GM19240 (cell line): ENCODE measurements at regions not wholly inside any gene's neighbourhood (a gene's known extent, or its start where the extent isn't known, plus 50 kb on each side); places are given as distances from the start of the nearest gene placed in this dataset.

Experiments used
- DNase-seq: peaks from one replicate; pipeline ENCODE4 v3.0.0; 2011; ENCODE audit warnings: low spot score; ENCODE audit not compliant: insufficient read length

DNA sequence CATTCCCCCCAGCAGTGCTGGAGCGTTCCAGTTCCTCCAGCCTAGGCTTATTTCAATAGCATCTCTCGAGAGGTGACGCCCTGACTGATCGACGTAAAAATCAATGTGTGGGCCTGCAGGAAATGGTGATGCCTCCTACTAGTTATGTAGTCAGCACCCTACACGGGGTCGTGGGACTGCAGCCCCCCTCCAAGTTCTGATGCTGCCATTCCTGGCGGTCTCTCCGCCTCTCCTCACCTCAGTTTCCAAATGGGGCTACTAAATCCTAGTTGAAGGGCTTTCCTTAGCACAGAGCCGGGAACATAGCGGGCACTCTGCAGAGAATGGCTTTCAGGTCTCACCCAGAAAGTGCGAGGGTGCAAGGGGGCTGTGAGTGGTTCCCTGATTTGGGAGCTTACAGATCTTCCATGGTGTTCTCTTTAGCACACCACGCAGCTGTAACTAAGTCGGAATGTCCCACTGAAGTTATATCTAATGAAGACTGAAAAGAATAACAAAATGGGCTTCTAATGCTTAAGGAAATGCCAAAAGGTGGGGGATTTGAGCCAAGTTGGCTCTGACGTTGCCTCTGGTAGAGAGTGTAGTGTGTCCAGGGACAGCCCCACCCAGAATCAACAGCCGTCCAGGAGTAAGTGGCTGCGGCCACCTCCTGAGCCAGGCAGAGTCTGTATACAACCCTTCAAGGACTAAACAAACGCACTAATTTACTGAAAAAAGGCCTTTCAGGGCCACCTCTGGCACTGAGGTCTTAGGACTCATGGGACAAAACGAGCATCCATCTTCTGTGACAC lies 299.7 kb upstream of the FOXF1 start:
- no peak for DNase-seq

DNA sequence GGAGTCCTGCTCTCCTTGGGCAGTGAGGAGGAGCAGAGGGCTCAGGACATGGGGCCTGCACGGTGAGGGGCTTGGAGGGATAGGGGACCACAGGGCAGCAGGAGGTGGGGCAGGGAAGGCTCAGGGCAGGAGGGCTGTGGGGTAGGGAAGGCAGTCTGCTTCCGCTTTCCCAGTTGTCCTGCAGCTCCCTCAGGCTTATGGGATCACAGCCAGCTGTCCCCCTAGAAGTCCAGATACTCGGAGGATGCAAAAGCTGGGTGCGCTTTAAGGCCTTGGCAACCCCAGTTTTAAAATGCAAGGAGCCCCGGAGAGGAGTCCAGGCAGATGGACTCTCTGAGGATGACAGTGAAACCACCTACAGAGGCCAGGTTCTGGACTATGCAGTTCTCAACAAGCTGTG lies 299.1 kb upstream of the FOXF1 start:
- no peak for DNase-seq

DNA sequence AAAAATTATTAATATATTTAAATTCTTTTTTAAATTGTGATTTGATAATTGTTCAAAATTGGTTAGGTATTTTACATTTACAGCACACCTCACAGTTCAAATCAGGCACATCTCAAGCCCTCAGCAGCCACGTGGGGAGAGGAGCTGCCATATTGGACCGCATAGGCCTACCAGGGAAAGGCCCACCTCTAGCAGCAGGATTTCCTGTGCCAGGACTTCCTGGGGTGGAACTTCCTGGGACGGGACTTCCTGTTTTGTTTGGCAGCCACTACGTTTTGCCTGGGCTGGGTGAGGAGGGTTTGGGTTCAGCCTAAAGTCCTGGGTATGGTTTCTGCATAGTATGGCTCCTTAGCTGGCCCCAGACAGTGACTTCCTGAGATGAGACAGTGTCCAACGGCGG lies 298.5 kb upstream of the FOXF1 start:
- DNase-seq, result no peak

DNA sequence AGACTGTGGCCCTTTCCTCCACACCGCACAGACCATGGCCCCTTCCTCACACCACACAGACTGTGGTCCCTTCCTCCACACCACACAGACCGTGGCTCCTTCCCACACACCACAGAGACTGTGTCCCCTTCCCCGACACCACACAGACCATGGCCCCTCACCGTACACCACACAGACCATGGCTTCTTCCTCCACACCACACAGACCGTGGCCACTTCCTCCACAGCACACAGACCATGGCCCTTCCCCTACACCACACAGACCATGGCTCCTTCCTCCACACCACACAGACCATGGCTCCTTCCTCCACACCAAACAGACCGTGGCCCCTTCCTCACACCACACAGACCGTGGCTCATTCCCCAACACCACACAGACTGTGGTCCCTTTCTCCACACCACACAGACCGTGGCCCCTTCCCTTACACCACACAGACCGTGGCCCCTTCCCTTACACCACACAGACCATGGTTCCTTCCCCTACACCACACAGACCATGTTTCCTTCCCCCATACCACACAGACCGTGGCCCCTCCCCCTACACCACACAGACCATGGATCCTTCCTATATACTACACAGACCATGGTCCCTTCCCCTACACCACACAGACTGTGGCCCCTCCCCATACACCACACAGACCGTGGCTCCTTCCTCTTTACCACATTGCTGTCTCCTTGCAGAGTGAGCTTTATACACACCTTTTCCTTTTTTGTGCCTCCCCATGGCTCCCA lies 297.5 kb upstream of the FOXF1 start:
- DNase-seq, result no peak

DNA sequence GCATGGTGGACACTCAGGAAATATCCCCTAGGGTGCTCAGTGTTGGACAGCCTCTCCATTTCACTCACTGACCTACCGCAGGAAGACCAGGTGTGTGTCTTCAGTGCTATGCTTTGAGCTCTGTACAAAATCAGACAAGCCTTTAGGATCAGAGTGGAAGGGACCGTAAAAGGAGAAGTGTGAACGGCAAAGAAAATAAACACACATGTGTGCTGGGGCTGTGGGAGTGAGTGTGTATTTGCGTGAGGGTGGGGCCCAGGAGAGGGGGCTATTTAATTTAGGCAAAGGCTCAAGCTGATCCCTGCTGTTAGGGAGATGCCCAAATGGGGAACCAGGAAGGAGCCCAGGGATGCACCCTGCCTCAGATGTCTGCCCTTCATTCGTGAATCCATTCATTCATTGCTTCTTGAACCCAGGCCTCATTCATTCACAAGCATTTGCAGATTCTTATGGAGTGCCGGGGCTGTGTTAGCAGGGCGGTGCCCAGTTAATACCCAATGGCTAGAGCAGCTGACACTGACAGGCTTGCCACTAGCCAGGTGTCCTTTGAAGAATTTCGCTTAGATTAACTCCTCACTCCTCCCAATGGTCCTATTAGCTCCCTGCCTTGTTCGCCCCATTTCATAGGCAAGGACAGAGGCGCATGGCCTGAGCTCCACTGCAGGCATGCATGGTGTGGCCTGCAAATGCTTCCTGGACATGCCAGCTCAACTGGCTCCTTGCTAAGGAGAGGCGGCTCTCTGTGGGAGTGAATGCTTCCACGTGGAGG lies 296.7 kb upstream of the FOXF1 start:
- DNase-seq, result no peak

DNA sequence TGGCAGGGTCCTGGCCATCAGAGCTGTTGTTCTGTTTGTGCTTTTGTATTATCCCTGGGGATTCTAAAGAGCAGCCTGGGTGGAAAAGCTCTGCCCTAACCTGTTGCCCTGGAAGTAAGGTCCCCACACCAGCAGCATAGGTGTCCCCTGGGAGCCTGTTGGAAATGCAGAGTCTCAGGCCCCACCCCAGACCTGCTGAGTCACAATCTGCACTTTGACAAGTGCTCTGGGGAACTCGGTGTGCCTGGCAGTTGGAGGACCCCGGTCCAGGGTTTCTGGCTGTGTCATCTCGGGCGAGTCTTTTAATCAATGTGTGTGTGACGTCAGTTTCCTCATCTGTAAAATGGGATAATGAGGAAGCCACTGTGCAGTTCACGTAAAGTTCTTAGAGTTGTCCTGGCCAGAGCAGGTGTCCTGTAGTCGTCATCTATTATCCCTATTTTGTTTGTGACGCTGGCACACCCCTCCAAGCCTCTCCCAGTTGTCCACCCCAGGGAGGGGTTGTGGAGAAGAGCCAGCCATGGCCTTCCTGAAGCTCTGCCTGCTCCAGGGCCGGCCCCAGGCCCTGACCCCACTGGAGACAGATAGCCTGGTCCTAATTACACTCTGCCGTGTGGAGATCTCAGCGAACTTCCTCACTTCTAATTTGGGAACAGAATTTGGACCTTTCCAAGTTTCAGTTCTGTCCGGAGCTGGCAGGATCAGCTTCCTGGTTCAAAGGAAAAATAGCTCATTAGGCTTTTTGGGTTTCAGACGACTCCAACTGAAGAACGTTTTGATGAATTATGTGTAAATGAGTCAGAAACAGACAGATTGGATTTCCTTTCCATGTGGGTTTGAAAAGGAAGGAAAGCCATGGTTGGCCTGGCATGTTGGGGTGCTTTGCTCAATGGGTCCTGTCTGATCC lies 295.7 kb upstream of the FOXF1 start:
- no peak for DNase-seq

DNA sequence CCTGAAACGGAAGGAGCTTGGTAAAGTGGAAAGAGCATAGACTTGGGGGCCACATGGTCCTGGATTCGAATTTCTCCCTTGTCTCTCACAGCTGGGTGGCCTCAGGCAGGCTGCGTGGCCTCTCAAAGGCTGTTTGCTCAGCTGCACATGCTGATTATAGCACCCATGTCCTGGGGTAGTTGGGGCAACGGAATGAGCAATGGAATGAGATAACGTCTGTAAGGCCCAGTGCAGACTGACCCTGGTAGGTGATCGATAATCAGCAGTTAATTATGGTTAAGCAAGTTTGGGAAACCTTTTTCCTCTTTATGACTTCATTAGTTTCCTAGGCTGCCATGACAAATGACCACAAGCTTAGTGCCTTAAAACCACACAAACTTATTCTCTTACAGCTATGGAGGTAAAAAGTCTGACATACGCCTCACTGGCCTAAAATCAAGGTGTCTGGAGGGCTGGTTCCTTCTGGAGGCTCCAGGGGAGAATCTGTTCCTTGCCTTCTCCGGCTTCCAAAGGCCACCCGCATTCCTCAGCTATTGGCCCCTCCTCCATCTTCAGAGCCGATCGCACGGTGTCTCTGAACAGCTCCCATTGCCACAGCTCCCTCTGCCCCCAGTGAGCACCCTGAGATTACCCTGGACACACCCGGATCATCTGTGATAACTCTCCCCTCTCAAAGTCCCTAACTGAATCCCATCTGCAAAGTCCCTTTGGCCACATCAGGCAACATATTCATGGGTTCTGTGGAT lies 294.9 kb upstream of the FOXF1 start:
- DNase-seq, result no peak

DNA sequence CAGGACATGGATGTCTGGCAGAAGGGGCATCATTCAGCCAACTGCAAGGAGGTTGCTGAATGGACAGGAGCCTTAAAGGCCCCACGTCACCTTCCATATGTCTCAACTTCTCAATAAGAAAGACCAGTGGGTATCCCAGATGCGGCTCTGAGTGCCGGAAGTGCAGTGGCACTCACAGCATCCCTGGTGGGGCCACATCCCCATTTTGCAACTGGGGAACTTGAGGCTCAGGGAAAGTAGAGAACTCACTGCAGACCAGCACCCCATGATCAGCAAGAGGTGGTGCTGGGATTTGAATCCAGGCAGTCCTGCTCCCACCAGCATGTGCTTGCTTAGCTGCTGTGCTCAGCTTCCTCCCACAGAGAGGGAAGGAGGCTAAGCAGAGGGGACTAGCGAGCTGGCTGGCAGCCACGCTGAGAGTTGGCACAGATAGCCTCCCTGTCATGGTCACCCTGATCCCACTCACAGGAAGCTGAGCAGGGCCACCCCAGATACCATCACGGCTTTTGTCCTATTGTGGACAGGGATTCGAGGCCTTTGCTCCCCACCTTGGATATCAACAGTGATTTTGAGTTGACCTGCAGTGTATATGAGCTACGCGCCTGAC lies 294.2 kb upstream of the FOXF1 start:
- DNase-seq, result no peak

DNA sequence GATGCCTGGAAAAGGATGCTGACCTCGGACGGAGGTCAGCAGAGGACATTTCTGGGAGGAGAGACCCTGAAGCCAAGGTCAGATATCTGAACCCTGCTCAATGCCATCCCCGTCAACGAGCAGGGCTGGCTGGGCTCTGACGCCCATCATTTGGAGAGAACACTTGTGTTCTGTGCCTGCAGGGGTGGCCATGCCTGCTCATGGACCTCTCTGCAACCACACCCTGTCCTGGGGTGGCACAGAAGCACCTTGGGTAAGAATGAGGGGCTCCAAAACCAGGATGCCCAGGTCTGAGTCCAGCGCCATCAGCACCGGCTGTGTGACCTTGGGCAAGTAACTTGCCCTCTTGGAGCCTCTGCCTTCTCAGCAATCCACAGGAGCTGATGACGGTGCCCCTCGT lies 293.7 kb upstream of the FOXF1 start:
- DNase-seq, result no peak

DNA sequence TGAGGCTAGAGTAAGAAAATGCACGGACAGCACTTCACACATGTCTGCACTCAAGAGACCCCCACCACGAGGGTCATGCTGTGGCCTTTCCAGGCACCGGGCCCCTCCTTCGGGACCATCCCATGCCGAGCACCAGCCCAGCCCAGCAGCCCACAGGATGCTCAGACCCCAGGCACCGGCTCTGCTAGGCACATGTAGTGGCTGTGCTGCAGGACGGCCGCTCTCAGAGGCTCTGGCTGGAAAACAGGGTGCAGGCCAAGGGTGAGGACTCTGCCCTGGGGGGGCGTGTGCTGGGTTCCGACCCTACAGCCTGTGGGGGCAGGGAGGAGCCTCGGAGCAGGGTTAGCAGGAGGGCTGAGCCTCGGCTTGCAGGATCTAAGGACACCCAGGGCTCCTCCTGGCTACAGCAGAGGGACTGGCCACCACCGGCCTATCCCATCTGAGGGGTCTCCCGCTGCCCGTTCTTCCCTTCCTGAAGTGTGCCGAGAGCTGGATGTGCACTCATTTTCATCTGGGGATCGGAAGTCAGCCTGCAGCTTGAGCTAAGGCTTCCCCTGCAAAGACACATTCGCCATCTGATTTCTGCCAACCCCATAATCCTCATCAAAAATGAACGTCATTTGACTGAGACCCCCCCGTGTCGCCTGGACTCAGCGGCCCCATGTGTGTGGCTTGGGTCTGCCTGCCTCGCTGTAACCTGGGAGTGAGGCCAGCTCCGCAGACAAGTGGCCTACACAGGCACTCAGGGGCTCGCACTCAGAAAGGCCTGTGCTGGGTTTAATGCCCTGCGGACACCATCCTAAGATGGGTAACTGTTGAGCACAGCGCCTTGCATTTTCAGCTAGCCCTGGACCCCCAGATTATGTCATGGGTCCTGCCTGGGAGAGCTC lies 293.1 kb upstream of the FOXF1 start:
- DNase-seq, result no peak

DNA sequence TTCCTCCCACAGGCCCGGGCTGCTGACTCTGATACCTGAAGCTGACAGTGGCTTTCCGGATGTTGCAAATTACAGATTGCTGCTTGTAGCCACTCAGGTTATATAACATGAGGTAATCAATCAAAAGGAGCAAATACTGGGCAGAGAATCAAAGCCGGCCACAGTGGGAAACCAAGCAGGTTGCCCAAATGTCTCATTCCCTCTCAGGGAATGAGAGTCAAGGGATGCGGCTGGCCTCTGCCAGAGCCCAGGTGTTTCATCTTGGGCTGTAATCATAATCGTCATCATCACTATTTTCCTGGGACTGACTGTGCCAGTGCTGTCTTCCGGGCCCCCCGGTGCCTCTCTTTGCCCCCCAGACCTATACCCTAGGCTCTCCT lies 292.4 kb upstream of the FOXF1 start:
- no peak for DNase-seq

DNA sequence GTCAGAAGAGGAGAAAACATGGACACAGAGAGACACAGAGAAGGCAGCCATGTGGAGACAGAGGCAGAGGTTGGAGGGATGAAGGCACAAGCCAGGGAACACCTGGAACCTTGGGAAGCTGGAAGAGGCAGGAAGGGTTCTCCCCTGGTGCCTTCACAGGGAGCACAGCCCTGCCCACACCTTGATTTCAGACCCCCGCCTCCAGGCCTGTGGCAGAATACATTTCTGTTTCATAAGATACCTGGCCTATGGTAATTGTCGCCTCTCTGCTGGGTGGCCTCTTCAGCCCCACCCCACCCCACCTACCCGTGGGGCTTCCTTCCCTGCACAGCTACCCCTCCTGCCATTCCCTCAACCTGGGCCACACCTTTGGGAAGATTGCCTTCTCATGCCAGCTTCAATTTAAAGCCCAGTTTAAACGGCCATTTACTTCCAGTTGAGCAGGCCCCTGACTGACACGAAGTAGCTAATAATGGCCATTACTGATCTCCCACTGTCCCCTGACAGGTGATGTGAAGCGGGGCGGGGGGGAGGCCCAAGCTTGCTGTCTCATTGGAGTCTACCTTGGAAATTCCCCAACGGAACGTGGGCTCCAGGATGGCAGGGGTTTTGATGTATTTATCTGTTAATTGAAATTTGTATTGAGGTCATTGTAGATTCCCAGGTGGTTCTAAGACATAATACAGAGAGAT lies 291.7 kb upstream of the FOXF1 start:
- no peak for DNase-seq

DNA sequence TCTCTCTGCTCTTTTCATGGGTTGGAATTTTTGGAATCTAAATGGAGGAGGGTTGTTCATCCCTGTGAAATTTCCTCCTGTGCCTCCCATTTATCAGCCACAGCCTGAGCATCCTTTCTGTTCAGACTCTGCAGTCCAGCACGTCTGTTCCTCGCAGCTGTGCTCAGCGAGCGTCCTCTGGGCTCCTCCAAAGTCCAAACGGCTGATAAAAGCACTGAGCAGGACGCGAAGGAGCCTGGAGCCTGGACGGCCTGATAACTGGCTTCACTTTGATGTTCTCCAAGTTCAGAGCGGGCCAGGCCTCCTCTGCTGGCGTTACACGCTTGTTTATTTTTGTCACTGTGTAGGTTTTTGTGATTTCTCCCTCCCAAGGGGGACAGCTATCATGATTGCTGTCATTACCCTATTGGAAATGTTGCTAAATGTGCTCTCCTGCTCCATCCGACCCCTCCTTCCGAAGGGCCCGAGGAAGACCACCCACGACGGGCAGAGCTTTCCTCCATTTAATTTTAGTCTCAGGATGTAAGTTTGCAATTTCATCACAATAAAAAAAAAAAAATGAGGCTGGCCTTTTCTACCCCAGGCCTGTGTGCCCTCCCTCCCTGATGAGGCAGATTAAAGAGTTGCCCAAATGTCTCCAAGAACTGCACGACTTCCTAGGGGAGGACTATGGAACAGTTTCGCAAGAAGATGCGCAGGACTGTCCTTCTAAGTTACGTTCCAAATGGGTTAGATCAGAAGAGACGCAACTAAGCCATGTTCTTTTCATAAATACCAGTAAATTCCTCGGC lies 290.5 kb upstream of the FOXF1 start:
- no peak for DNase-seq

DNA sequence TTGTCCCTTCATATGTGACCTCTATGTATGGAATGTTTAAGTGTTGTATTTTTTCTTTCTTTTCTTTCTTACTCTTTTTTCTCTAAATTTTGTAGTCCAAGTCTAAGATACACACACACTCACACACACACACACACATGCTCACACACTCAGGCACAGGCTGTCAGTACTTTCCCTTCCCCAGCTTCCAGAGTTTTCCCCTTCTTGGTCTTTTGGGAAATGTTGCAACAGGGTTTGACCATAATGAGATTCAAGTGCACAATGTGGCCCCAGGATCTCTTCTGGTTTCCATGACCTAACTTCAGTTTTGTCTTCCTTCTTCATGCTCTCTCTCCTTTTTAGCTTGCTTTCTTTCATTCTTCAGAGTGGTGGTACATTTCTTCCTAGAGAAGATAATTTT lies 289.8 kb upstream of the FOXF1 start:
- DNase-seq, result no peak

DNA sequence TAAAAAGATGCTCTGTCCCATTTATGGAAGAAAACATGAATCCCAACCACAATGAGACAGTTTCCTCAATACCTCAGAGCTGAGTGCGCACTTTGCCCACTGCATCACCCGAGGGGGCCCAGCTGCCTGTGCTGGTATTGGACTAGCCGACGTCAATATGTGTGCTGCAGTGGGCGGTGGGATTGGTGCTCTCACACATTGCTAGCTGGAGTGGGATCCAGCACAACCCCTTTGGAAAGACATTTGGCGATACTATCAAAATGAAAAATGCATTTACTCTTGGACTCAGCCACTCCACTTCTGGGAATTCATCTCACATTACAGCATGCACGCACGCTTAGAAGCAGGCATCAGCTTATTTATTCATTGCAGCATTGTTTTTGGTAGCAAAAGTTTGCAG lies 289.2 kb upstream of the FOXF1 start:
- no peak for DNase-seq

DNA sequence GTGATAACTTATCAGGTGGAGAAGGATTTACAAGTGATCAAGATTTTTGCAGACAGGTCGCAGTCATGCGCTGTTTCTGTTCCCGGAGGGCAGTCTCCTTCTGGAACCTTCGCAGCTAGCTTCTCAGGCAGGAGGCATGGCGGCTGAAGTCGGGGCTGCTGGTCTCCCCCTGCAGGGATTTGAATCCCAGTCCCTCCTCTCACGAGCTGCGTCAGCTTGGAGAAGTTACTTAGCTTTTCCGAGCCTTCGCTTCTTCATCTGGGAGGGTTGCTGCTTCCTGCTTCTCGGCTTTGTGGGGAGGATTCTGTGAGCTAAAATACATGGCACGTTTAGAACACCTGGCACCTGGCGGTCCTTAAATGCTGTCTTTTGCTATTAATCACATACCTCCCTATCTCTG lies 287.8 kb upstream of the FOXF1 start:
- DNase-seq, result no peak

DNA sequence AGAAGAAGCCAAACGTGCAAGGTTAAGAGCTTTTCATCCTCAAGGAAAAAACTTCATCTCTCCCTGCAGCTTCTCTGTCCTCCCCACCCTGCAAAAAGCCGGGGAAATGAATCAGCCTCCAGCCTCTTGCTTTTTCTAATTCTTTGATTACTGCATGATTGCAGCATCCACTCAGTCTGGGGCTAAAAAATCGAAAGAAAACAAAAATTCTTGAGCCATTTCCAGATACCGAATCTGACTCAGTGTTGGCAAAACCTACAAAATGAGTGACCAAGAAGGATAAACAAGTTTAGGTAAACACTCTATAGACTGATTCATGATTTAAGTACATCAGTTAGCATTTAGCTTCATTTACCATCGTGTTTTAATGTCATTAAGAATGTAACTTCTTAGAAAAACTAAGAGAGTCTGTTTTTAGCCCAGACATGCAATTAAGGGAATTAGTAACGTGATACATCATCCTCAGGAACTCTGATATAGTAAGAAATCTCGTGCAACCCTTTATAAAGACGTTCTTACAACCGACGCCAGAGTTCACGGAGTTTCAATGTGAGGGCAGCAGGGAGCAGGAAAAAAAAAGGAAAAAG lies 287.3 kb upstream of the FOXF1 start:
- DNase-seq, result no peak
